Muscle of back (tissue), 3 donors: ENCODE measurements at regions not wholly inside any gene's neighbourhood (a gene's known extent, or its start where the extent isn't known, plus 50 kb on each side); places are given as distances from the start of the nearest gene placed in this dataset.

Experiments used
- DNase-seq, 3 donors: peaks; one replicate each; pipeline versions ENCODE4 v3.0.0 to v3.0.0-alpha.2; 2013

GRCh38 chr2:6264198-6264597, 572.0 kb downstream of the SOX11 start:
- no peak for DNase-seq

DNA sequence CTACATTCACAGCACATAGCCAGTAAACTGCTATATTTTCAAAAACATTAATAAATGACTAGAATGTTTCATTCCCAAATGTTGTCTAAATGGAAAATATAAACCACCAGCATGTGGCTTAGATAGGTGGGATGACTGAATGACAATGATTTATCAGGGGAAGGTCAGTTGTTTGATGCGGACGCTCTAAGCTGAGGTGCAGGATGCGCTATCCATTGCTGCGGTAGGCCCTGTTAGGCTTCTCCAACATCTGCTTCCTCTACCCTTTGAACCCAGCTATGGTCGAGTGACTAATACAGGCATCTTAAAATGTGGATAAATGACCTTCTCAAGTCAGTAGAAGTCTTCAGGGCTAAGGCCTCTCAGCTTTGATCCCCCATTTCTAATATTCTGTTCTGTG, 584.2 kb downstream of the CMPK2 start:
- DNase-seq: no peak

GRCh38 chr2:6283259-6283658, 582.4 kb downstream of the CMPK2 start:
- no peak for DNase-seq

DNA sequence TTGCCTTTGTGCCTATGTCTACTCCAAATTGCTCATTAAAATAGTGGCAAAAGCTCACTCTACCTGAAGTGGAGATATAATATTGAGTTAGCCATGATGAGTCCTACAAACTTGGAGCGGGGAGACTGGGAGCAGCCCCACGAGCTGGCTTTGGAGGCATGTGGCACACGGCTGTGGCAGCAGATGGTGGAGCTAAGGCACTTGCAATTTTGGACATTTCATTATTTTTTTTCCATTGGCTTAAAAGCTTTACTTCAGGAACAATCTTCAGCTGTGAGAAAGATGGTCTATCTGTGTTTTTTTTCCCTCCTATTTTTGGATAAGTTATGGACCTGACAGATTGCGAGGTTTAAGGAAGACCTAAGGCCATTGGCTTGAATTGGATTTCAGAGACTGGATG, 578.3 kb downstream of the CMPK2 start:
- no peak for DNase-seq

GRCh38 chr2:6288791-6289190, 576.9 kb downstream of the CMPK2 start:
- no peak for DNase-seq

DNA sequence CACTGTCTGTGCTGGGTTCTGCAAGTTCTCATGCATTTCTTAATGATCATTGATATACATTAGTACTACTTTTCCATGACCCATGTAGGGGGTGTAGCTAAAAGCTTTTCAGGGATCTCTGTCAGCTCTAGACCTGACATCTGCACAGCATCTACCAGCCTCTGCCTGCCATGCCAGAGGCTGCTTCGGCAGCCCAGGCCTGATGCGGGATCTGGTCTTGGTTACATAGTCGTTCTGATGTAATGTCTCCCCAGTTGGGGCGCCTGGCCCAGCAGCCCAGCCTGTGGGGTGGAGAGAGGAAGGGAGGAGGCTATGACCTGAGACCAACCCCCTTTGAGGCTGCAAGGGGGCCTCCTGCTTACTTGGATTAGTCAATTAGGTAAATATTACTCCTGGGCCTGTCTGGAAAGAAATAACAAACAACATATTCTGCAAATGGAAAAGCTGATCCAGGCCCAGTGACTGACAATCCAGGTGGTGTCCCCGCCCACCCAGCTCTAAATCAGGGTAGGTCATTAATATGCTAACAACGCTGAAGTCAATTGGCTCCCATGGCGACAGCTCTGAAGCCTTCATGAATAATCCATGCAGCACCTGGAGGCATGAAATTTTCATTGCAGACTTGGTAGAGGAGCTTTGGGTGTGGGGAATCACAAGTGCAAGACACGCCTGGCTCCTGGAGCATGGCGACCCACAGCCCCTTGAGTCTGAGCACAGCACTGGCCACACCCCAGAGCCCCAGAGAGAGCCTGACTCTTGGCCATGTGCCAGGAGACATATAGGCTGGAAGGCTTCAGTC, 575.3 kb downstream of the CMPK2 start:
- no peak for DNase-seq

- no peak for DNase-seq
Observed at GRCh38 chr2:6294791-6295190, 570.9 kb downstream of the CMPK2 start.

- no peak for DNase-seq
Observed at GRCh38 chr2:6297238-6297637, 568.5 kb downstream of the CMPK2 start.

- no peak for DNase-seq
Observed at GRCh38 chr2:6301426-6301825, 564.3 kb downstream of the CMPK2 start.

- no peak for DNase-seq
Observed at GRCh38 chr2:6308986-6309385, 556.7 kb downstream of the CMPK2 start.

DNA sequence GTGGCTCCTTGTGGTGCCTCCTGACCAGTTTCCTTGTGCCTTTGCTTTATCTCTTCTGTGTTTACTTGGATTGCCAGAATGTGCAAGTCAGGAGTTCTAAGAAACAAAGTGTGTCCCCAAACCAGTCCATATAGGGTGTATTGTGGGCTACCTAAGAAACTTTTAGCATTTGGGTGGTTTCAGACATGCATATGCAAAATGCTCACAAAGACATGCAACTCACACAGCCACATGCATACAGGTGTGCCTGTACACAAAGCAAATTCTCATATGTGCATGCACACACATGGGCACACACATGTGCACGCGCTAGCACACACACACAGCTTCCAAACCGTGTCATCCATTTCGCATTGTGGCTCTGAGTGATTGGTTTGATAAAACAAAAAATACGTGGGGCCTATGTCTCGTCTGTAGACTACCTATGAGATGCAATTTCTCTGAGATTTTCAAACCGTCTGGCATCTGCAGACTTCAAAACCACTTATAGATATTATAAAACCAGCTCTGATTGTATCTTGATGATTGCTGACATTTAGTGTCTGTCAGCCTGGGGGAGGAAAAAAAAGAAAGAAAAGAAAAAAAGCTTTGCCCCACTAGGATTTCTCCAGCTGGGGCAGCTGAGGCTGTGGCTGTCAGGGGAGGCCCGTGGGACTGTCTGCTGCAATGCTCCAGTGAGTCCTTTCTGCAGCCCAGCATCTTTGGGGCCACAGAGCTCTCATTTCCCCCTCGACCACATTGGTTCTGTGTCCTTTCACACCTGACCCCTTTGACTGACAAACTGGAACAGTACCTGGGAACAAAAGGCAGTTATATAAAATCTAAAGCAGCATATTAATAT, 556.1 kb downstream of the CMPK2 start:
- no peak for DNase-seq

- peak in 2 of 3 donors; percentile 10 to 19 for DNase-seq
Observed at GRCh38 chr2:6310256-6311215, 555.2 kb downstream of the CMPK2 start.

DNA sequence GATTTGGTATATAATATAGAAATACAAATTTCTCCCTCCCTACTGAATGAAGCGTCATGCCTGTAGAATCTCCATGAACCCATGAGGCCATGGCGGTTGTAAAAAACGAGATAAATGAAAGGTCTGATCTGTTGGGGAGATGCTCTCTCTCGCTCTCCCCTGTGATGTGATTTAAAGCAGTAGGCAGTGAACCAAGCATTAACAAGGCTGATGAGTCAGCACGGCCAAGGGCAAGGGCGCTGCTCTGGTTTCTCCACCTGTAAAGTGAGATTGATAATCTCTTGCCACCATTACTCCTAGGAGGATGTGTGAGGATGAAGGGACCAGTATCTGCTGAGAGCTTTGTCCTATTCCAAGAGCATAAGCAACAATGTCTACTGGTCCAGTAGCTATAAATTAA, 553.3 kb downstream of the CMPK2 start:
- no peak for DNase-seq

- peak in 1 of 3 donors; percentile 7 for DNase-seq
Observed at GRCh38 chr2:6314218-6314960, 551.3 kb downstream of the CMPK2 start.

DNA sequence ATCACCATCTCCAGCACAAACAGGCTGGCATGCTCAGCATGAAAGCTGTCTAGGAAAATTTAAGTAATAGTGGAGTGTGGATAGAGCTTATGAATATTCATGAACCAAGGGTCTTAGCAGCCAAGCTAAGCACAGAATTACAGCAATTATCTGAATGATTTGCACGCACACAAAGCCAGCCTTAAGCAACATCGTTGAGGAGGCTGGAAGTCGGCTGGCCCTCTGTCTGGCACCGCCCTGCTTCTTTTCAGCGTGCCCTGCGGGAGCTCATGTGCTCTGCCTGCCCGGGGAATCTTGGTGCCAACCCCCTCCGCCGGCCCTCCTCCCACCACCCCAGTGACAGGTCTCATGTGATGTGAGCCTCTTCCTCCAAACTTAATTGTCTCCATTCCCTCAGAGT, 540.1 kb downstream of the CMPK2 start:
- no peak for DNase-seq

GRCh38 chr2:6326958-6327357, 538.7 kb downstream of the CMPK2 start:
- no peak for DNase-seq

DNA sequence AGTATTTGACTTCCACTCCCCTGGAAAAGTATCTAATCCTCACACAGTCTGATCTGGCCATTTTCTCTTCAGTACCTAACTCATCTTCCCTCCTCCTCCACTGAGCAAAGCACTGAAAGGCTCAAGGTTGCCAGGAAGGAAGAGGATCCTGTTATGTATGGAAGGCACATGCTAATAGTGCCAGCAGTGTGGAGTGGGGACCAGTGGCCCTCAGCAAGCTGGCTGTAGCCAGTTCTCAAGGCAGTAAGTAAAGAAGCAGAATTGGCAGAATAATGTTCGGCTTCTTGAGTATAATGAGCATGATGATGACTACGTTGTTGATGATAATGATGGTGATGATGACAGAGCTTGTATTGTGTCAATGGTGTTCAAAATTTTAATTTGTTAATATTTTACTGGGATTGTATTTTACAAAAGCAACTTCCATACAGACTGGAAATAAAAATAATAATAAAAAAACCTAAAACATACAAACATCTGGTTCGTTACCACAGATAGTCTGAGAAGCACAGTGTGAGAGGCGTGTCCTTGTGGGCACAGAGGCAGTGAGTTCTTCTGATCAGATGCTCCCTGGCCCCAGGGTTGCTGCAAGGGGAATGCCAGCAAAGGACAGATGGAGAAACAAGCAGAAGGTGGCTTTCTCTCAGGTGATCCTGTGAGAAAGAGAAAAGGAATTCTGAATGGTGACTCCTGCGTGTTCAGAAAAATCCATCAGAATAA, 528.8 kb downstream of the CMPK2 start:
- no peak for DNase-seq

- peak in 1 of 3 donors; percentile 28 for DNase-seq
Observed at GRCh38 chr2:6337472-6337820, 528.3 kb downstream of the CMPK2 start.

- DNase-seq: no peak
Observed at GRCh38 chr2:6341588-6342129, 524.0 kb downstream of the CMPK2 start.

- DNase-seq: no peak
Observed at GRCh38 chr2:6342273-6342920, 523.3 kb downstream of the CMPK2 start.
